Testis (tissue), 2 donors: ENCODE measurements at regions not wholly inside any gene's neighbourhood (a gene's known extent, or its start where the extent isn't known, plus 50 kb on each side); places are given as distances from the start of the nearest gene placed in this dataset.

Experiments used
- DNase-seq: peaks from one replicate; pipeline ENCODE4 v3.0.0-alpha.2; 2019
- H3K27ac ChIP-seq, 2 donors: fragments of 200-600 bp; sonication (generic); one replicate each; pipeline ENCODE4 v1.5.1; 2019
- H3K27me3 ChIP-seq: fragments of 200-600 bp; sonication (generic); one replicate; pipeline ENCODE4 v1.5.1; 2019
- H3K36me3 ChIP-seq: fragments of 200-600 bp; sonication (generic); one replicate; pipeline ENCODE4 v1.5.1; 2017; ENCODE audit warnings: low read depth; ENCODE audit errors: missing control alignments
- H3K4me1 ChIP-seq: fragments of 200-600 bp; sonication (generic); one replicate; pipeline ENCODE4 v1.5.1; 2019
- H3K4me3 ChIP-seq, 2 donors: fragments of 200-600 bp; sonication (generic); one replicate each; pipeline ENCODE4 v1.5.1; 2017 to 2019
- H3K9me3 ChIP-seq: fragments of 200-600 bp; sonication (generic); one replicate; pipeline ENCODE4 v1.5.1; 2017
- POLR2A ChIP-seq: fragments of 450-650 bp; IDR thresholded peaks from one replicate; pipeline ENCODE4 v1.6.1; 2017; ENCODE audit warnings: antibody characterized with exemption, mild to moderate bottlenecking, moderate library complexity
- WGBS, 2 donors: methylation state at CpG; one replicate each; pipeline ENCODE4 v1.1.5; 2018; 5-methylcytosine and 5-hydroxymethylcytosine counted together
- intact Hi-C: fragments of 100-400 bp; cut with DNase I; formaldehyde crosslinking; loops from one replicate; pipeline ENCODE4 v1.15.1; 2023; ENCODE audit warnings: low total_unique reads
- TF ChIP-seq, protein P1 (sequence below), 3 experiments: fragments of 450-650 bp in 2 of 3; fragments of 200-600 bp in 1 of 3; sonication (generic) in 1 of 3; IDR thresholded peaks; one replicate each; pipeline ENCODE4 v1.5.1; 2016 to 2019; ENCODE audit warnings: antibody characterized with exemption in 3 of 3, mild to moderate bottlenecking in 2 of 3, moderate library complexity in 1 of 3

- TF ChIP-seq POLR2A: no peak
- TF ChIP-seq, protein P1, sequence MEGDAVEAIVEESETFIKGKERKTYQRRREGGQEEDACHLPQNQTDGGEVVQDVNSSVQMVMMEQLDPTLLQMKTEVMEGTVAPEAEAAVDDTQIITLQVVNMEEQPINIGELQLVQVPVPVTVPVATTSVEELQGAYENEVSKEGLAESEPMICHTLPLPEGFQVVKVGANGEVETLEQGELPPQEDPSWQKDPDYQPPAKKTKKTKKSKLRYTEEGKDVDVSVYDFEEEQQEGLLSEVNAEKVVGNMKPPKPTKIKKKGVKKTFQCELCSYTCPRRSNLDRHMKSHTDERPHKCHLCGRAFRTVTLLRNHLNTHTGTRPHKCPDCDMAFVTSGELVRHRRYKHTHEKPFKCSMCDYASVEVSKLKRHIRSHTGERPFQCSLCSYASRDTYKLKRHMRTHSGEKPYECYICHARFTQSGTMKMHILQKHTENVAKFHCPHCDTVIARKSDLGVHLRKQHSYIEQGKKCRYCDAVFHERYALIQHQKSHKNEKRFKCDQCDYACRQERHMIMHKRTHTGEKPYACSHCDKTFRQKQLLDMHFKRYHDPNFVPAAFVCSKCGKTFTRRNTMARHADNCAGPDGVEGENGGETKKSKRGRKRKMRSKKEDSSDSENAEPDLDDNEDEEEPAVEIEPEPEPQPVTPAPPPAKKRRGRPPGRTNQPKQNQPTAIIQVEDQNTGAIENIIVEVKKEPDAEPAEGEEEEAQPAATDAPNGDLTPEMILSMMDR (IDR thresholded peaks at IDR 0.05): no peak
- Histone ChIP-seq H3K27me3 (no peaks in the 10 kb centered on the region), H3K36me3 (no peaks in the 10 kb centered on the region), H3K27ac (no peak overlapping the region), H3K9me3 (no peaks in the 10 kb centered on the region), H3K4me3 (no peak overlapping the region), H3K4me1 (no peaks in the 10 kb centered on the region)
- intact Hi-C loops: no loop called here
- 79 to 82% methylated on average over 9 of the region's 9 CpGs for WGBS, 2 donors
- no peak for DNase-seq
Measured at GRCh38 chr2:5913711-5914395, 221.7 kb downstream of the SOX11 start.

DNA sequence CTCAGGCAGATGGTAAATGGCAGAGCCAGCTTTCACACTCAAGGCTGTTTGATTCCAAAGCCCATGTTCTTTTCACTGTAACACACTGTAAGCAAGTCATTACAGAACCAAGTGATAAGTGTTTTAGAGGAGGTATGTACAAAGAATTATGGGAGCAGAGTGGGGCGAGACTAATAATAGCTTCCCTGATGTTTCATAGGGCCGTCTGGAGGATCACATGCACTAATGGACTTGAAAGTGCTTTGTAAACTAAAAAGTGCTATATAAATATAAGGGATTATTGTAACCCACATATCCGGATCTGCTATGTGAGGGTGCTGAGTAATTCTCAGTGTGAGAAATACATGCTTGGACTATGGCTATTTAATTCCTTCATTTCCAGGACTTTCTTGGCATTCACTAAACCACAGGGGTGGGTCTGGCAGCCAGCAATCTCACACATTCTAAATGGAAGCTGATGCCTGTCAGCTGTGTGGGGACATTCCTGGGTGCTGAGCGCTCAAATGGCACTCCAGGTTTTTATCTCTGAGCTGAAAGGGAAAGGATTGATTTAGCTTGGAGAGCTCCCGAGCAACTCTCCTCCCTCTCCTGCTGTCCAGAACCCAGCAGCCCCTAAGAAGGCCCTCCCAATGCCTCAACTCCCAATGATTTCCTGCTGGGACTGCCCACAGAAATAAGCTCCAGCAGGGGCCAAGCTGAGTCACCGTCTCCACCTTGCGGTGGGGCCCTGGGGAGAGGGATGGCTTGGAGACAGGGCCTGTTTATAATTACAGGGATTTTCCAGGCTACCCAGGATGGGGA is 222.8 kb downstream of the SOX11 start:
- no peaks in the 10 kb centered on the region for H3K9me3 ChIP-seq
- WGBS, 2 donors: 62 to 64% methylated on average over 6 to 7 of the region's 7 CpGs
- intact Hi-C loops: no loop called here
- H3K36me3 ChIP-seq: no peaks in the 10 kb centered on the region
- no peak overlapping the region for H3K27ac ChIP-seq
- TF ChIP-seq, protein P1 (IDR thresholded peaks at IDR 0.05): no peak
- TF ChIP-seq POLR2A: no peak
- H3K4me1 ChIP-seq: no peaks in the 10 kb centered on the region
- no peak overlapping the region for H3K4me3 ChIP-seq
- H3K27me3 ChIP-seq: no peaks in the 10 kb centered on the region
- no peak for DNase-seq

DNA sequence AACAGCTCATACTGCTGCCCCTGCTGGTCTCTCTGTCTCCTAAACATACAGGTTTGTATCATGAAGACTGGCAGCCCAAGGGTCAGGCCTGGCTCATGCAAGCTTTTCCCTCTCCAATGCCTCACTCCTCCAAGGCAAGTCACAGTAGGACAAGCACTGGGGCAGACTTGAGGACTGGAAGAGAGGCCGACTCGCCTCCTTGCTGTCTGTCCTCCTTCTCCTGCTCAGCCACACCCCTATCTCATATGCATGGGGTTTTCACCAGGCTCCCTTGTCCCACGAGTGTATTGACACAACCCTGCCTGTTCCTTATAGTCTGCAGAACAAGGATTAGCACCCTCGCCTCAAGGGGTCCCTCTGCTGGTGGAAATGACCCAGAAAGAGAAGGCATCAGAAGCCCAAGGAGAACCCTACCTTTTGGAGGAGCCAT is 223.7 kb downstream of the SOX11 start:
- Histone ChIP-seq H3K36me3 (no peaks in the 10 kb centered on the region), H3K9me3 (no peaks in the 10 kb centered on the region), H3K4me3 (no peak overlapping the region), H3K27me3 (no peaks in the 10 kb centered on the region), H3K27ac (no peak overlapping the region), H3K4me1 (no peaks in the 10 kb centered on the region)
- DNase-seq: peak; percentile 56
- intact Hi-C loops: no loop called here
- WGBS, 2 donors: 69 to 74% methylated on average over 4 of the region's 4 CpGs
- TF ChIP-seq POLR2A: no peak
- TF ChIP-seq, protein P1 (IDR thresholded peaks at IDR 0.05): no peak

DNA sequence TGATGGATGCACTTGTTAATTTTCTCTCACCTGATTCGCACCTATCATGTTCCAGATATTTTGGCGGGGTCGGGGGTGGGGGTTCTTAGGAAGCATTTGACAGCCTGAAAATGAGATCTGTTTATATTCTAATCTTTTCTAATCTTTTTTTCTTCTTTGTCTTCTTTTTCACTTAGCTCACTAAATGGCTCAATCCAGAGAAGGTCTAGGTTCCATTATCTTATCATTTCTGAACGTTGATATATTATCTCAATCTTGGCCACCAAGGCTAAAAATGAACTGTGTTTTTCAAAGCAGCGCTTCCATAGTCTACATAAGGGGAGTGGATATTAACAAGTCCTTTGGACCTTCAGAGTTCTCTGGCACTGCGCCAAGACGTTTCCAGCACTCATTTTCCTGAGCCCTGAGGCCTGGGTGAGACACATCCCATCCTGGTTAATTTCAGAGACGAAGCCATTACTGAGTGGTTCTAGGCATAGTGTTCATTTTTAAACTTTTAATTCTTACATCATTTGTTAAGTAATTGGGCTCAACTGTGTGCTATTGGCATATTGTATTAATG is 229.0 kb downstream of the SOX11 start:
- TF ChIP-seq POLR2A: no peak
- intact Hi-C loops: no loop called here
- WGBS, 2 donors: 59 to 61% methylated on average over 8 of the region's 8 CpGs
- no peak overlapping the region for H3K27ac ChIP-seq
- no peaks in the 10 kb centered on the region for H3K4me1 ChIP-seq
- H3K36me3 ChIP-seq: no peaks in the 10 kb centered on the region
- no peak overlapping the region for H3K4me3 ChIP-seq
- H3K27me3 ChIP-seq: no peaks in the 10 kb centered on the region
- H3K9me3 ChIP-seq: no peaks in the 10 kb centered on the region
- no peak for DNase-seq
